DOHH2 (cell line): ENCODE measurements at regions not wholly inside any gene's neighbourhood (a gene's known extent, or its start where the extent isn't known, plus 50 kb on each side); places are given as distances from the start of the nearest gene placed in this dataset.

Experiments
- EZH2phosphoT487 ChIP-seq: fragments of 200-600 bp; sonication (generic); IDR thresholded peaks from 2 replicates; pipeline ENCODE4 v1.6.1; 2017; ENCODE audit warnings: borderline replicate concordance, mild to moderate bottlenecking, antibody characterized with exemption, low read length, moderate library complexity, mixed read lengths
- TF ChIP-seq, protein P1 (sequence below): fragments of 200-600 bp; sonication (generic); IDR thresholded peaks from one replicate; pipeline ENCODE4 v1.5.1; 2014; ENCODE audit warnings: antibody characterized with exemption, mild to moderate bottlenecking, low read depth, low read length; ENCODE audit not compliant: poor library complexity, severe bottlenecking

DNA sequence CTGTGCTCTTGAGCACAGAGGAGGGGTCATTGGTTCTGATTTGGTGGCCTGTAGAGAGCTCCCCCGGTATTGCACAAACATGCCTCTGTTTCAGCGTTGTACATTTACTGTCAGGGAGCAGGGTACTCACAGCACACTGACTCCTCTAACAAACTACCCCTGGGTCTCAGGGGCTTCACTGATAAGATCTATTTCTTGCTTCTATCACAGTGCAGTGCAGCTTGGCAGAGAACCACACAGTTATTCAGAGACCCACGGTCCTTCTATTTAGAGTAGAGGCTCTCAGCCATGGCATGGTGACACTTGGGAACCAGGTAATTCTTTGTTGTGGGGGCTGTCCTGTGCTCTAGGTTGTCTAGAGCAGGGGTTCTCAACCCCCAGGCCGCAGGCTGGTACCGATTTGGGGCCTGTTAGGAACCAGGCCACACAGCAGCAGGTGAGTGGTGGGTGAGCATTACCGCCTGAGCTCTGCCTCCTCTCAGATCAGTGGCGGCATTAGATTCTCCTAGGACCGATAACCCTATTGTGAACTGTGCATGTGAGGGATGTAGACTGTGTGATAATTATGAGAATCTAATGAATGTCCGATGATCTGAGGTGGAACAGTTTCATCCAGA lies 133.4 kb upstream of the MYCN start:
- TF ChIP-seq, protein P1, sequence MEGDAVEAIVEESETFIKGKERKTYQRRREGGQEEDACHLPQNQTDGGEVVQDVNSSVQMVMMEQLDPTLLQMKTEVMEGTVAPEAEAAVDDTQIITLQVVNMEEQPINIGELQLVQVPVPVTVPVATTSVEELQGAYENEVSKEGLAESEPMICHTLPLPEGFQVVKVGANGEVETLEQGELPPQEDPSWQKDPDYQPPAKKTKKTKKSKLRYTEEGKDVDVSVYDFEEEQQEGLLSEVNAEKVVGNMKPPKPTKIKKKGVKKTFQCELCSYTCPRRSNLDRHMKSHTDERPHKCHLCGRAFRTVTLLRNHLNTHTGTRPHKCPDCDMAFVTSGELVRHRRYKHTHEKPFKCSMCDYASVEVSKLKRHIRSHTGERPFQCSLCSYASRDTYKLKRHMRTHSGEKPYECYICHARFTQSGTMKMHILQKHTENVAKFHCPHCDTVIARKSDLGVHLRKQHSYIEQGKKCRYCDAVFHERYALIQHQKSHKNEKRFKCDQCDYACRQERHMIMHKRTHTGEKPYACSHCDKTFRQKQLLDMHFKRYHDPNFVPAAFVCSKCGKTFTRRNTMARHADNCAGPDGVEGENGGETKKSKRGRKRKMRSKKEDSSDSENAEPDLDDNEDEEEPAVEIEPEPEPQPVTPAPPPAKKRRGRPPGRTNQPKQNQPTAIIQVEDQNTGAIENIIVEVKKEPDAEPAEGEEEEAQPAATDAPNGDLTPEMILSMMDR, result no peak
- no peak for TF ChIP-seq EZH2phosphoT487
